Neural cell (in vitro differentiated cells): ENCODE measurements at regions not wholly inside any gene's neighbourhood (a gene's known extent, or its start where the extent isn't known, plus 50 kb on each side); places are given as distances from the start of the nearest gene placed in this dataset.

Experiments used
- POLR2AphosphoS5 ChIP-seq: IDR thresholded peaks from 2 replicates; pipeline ENCODE4 v1.6.1; 2012
- TAF1 ChIP-seq: IDR thresholded peaks from 2 replicates; pipeline ENCODE4 v1.6.1; 2012; ENCODE audit warnings: low read depth
- TF ChIP-seq, protein P1 (sequence below): fragments of 450-650 bp; IDR thresholded peaks from 2 replicates; pipeline ENCODE4 v1.5.1; 2014; ENCODE audit warnings: antibody characterized with exemption, mild to moderate bottlenecking, moderate library complexity; ENCODE audit not compliant: poor library complexity, severe bottlenecking
- TF ChIP-seq, protein P2 (sequence below): IDR thresholded peaks from 2 replicates; pipeline ENCODE4 v1.6.1; 2012; ENCODE audit warnings: borderline replicate concordance

DNA sequence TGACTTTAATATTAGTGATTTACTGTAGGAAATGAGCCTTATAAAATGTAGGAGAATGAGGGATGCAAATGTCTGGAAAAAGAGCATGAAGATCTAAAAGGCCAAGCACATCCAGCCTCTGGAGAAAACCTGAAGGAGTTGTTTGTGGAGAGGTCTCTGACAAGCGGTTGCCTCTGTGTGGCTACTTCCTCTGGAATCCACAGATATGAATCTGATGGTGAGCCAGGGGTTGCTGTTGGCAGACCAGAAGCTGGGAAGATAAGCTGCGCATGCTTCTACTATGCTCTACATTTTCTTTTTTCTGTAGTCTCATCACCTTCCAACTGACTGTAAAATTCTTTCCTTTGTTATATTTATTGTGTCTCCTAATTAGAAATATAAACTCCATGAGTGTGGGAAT, 248.6 kb downstream of the OLFM3 start:
- TF ChIP-seq TAF1 (no peak), POLR2AphosphoS5 (no peak)
- TF ChIP-seq, protein P1, sequence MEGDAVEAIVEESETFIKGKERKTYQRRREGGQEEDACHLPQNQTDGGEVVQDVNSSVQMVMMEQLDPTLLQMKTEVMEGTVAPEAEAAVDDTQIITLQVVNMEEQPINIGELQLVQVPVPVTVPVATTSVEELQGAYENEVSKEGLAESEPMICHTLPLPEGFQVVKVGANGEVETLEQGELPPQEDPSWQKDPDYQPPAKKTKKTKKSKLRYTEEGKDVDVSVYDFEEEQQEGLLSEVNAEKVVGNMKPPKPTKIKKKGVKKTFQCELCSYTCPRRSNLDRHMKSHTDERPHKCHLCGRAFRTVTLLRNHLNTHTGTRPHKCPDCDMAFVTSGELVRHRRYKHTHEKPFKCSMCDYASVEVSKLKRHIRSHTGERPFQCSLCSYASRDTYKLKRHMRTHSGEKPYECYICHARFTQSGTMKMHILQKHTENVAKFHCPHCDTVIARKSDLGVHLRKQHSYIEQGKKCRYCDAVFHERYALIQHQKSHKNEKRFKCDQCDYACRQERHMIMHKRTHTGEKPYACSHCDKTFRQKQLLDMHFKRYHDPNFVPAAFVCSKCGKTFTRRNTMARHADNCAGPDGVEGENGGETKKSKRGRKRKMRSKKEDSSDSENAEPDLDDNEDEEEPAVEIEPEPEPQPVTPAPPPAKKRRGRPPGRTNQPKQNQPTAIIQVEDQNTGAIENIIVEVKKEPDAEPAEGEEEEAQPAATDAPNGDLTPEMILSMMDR, result no peak
- TF ChIP-seq, protein P2, sequence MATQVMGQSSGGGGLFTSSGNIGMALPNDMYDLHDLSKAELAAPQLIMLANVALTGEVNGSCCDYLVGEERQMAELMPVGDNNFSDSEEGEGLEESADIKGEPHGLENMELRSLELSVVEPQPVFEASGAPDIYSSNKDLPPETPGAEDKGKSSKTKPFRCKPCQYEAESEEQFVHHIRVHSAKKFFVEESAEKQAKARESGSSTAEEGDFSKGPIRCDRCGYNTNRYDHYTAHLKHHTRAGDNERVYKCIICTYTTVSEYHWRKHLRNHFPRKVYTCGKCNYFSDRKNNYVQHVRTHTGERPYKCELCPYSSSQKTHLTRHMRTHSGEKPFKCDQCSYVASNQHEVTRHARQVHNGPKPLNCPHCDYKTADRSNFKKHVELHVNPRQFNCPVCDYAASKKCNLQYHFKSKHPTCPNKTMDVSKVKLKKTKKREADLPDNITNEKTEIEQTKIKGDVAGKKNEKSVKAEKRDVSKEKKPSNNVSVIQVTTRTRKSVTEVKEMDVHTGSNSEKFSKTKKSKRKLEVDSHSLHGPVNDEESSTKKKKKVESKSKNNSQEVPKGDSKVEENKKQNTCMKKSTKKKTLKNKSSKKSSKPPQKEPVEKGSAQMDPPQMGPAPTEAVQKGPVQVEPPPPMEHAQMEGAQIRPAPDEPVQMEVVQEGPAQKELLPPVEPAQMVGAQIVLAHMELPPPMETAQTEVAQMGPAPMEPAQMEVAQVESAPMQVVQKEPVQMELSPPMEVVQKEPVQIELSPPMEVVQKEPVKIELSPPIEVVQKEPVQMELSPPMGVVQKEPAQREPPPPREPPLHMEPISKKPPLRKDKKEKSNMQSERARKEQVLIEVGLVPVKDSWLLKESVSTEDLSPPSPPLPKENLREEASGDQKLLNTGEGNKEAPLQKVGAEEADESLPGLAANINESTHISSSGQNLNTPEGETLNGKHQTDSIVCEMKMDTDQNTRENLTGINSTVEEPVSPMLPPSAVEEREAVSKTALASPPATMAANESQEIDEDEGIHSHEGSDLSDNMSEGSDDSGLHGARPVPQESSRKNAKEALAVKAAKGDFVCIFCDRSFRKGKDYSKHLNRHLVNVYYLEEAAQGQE, result no peak
